A549 (cell line): ENCODE measurements at regions not wholly inside any gene's neighbourhood (a gene's known extent, or its start where the extent isn't known, plus 50 kb on each side); places are given as distances from the start of the nearest gene placed in this dataset.

ENCODE experiments used
- POLR2A ChIP-seq: IDR thresholded peaks from 2 replicates; pipeline ENCODE4 v1.6.1; 2012; ENCODE audit warnings: mild to moderate bottlenecking, low read length
- RFX5 ChIP-seq: fragments of 450-650 bp; IDR thresholded peaks from 2 replicates; pipeline ENCODE4 v1.7.1; 2014; ENCODE audit warnings: antibody characterized with exemption, mild to moderate bottlenecking, moderate library complexity
- TF ChIP-seq, protein P1 (sequence below): fragments of >200 bp; sonication (Bioruptor Twin); formaldehyde crosslinking; IDR thresholded peaks from 3 replicates; pipeline ENCODE4 v1.5.1; 2016

GRCh38 chr5:114120166-114120565, 241.7 kb upstream of the KCNN2 start:
- TF ChIP-seq POLR2A (no peak), RFX5 (no peak)
- TF ChIP-seq, protein P1, sequence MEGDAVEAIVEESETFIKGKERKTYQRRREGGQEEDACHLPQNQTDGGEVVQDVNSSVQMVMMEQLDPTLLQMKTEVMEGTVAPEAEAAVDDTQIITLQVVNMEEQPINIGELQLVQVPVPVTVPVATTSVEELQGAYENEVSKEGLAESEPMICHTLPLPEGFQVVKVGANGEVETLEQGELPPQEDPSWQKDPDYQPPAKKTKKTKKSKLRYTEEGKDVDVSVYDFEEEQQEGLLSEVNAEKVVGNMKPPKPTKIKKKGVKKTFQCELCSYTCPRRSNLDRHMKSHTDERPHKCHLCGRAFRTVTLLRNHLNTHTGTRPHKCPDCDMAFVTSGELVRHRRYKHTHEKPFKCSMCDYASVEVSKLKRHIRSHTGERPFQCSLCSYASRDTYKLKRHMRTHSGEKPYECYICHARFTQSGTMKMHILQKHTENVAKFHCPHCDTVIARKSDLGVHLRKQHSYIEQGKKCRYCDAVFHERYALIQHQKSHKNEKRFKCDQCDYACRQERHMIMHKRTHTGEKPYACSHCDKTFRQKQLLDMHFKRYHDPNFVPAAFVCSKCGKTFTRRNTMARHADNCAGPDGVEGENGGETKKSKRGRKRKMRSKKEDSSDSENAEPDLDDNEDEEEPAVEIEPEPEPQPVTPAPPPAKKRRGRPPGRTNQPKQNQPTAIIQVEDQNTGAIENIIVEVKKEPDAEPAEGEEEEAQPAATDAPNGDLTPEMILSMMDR, result no peak
